Heart left ventricle (tissue), 16 donors: ENCODE measurements at regions not wholly inside any gene's neighbourhood (a gene's known extent, or its start where the extent isn't known, plus 50 kb on each side); places are given as distances from the start of the nearest gene placed in this dataset.

ENCODE experiments used
- ATAC-seq, 4 donors: fragments of 200-7000 bp; cut with Tn5 transposase; one replicate each; pipeline ENCODE4 v1.9.1; 2020 to 2022; ENCODE audit warnings: moderate library complexity in 4 of 4, mild to moderate bottlenecking in 3 of 4, moderate number of reproducible peaks in 1 of 4
- DNase-seq, 5 donors: peaks; one replicate each; pipeline ENCODE4 v3.0.0-alpha.2; 2020
- H3K27ac ChIP-seq, 12 donors: fragments of 200-600 bp; sonication (generic) in 4 of 12; one replicate each; pipeline versions ENCODE4 v1.5.0 to v1.8.0; 2016 to 2022; ENCODE audit warnings: mild to moderate bottlenecking in 2 of 12
- H3K27me3 ChIP-seq, 9 donors: fragments of 200-600 bp; sonication (generic) in 2 of 9; one replicate each; pipeline versions ENCODE4 v1.5.1 to v1.8.0; 2016 to 2022; ENCODE audit warnings: mild to moderate bottlenecking in 3 of 9
- H3K36me3 ChIP-seq, 9 donors: fragments of 200-600 bp; sonication (generic) in 2 of 9; one replicate each; pipeline versions ENCODE4 v1.5.0 to v1.8.0; 2018 to 2022; ENCODE audit warnings: mild to moderate bottlenecking in 2 of 9
- H3K4me1 ChIP-seq, 12 donors: fragments of 200-600 bp; sonication (generic) in 4 of 12; one replicate each; pipeline versions ENCODE4 v1.5.0 to v1.8.0; 2016 to 2022; ENCODE audit warnings: mild to moderate bottlenecking in 3 of 12
- H3K4me3 ChIP-seq, 12 donors: fragments of 200-600 bp; sonication (generic) in 4 of 12; one replicate each; pipeline versions ENCODE4 v1.5.0 to v1.8.0; 2017 to 2022; ENCODE audit warnings: mild to moderate bottlenecking in 9 of 12, moderate library complexity in 4 of 12
- H3K9me3 ChIP-seq, 12 donors: fragments of 200-600 bp; sonication (generic) in 4 of 12; one replicate each; pipeline versions ENCODE4 v1.5.0 to v1.8.0; 2016 to 2022; ENCODE audit warnings: mild to moderate bottlenecking in 1 of 12
- CTCF ChIP-seq, 12 donors: fragments of 200-600 bp; sonication (generic) in 4 of 12; IDR thresholded peaks; one replicate each; pipeline versions ENCODE4 v1.5.0 to v1.8.0; 2018 to 2022; ENCODE audit warnings: antibody characterized with exemption in 12 of 12, mild to moderate bottlenecking in 5 of 12
- POLR2A ChIP-seq, 2 donors: fragments of 450-650 bp; IDR thresholded peaks; one replicate each; pipeline ENCODE4 v1.6.1; 2017; ENCODE audit warnings: antibody characterized with exemption in 2 of 2, mild to moderate bottlenecking in 2 of 2, moderate library complexity in 2 of 2
- WGBS, 4 donors: extraction: QIAGEN DNeasy Blood & Tissue Kit in 2 of 4; methylation state at CpG; one replicate each; pipeline versions ENCODE4 v1.1.5 to v1.1.7; 2013 to 2018; 5-methylcytosine and 5-hydroxymethylcytosine counted together
- intact Hi-C, 10 donors: fragments of 100-400 bp; cut with DNase I; formaldehyde crosslinking; loops; one replicate each; pipeline versions ENCODE4 v1.11.1 to v1.14.2; 2022
- donor health status: ischemic (EF 13 %, LVEDD 7.1; RV severe dilation, severe dysfunction).
- donor health status: healthy with polysubstance abuse.
- donor health status: DM: no; HTN: yes; CAD: no.
- donor health status: DM: no; HTN: no; CAD: no.
- donor health status: ischemic (EF 25% LVEDD 6.9; RV normal size, moderate dysfunction).
- donor health status: ischemic (EF 25% LVEDD 5.7; RV mildly dilated, moderate dysfunction).
- donor health status: healthy.
- donor health status: DM: yes; HTN: yes; CAD: no.
- donor health status: ischemic (EF 35%, LVEDD 5.7; RV mildly dilated, moderate dysfunction).
- donor health status: nonischemic (EF 11% LVEDD 7.7; RV severe dilation, severe dysfunction).
- donor health status: DM: yes; HTN: yes; CAD: no.
- donor health status: PGD.
- donor health status: ischemic (EF 29% LVEDD 5.4; RV normal size, mild dysfunction).
- donor health status: nonischemic (EF 23%, LVEDD 6.1; RV moderate dilation, normal function).

- intact Hi-C loops, result loop anchor here in 1 of 10 donors (10.0 kb wide), 1 partner anchor 71 kb away; the partner anchor contains the start of gene CTSL
- no peaks in the 10 kb centered on the region for H3K27me3 ChIP-seq
- peak overlapping the region in 1 of 12 donors; percentile 42 for H3K27ac ChIP-seq
- no peak overlapping the region for H3K4me3 ChIP-seq
- no peaks in the 10 kb centered on the region for H3K36me3 ChIP-seq
- H3K4me1 ChIP-seq, result peaks cover 0 to 40% (median 0%) of the 10 kb centered on the region in 12 donors
- TF ChIP-seq POLR2A (IDR thresholded peaks at IDR 0.05), result no peak
- DNase-seq (no peak), ATAC-seq (no peak)
- H3K9me3 ChIP-seq, result no peaks in the 10 kb centered on the region
- WGBS, 4 donors, result 73 to 88% (median 77%) methylated on average over 2 of the region's 2 CpGs
Measured at GRCh38 chr9:87796196-87796595, 70.3 kb downstream of the CTSL start.

- H3K27me3 ChIP-seq, result peaks cover 0 to 10% (median 0%) of the 10 kb centered on the region in 9 donors
- H3K4me3 ChIP-seq, result no peak overlapping the region
- no peaks in the 10 kb centered on the region for H3K9me3 ChIP-seq
- H3K36me3 ChIP-seq, result no peaks in the 10 kb centered on the region
- no peak for TF ChIP-seq POLR2A (IDR thresholded peaks at IDR 0.05)
- no peak for TF ChIP-seq CTCF (IDR thresholded peaks at IDR 0.05)
- no peak for DNase-seq
- peaks cover 0 to 23% (median 0%) of the 10 kb centered on the region in 12 donors for H3K4me1 ChIP-seq
- ATAC-seq, result no peak
- H3K27ac ChIP-seq, result no peak overlapping the region
- 73 to 93% (median 81%) methylated on average over 1 of the region's 1 CpG for WGBS, 4 donors
- intact Hi-C loops, result loop anchor here in 1 of 10 donors (10.0 kb wide), 1 partner anchor 74 kb away; the partner anchor contains the start of gene CTSL
Measured at GRCh38 chr9:87798261-87798833, 72.4 kb downstream of the CTSL start.

GRCh38 chr9:87799503-87799902, 73.6 kb downstream of the CTSL start:
- Histone ChIP-seq H3K4me3 (no peak overlapping the region), H3K27ac (no peak overlapping the region), H3K27me3 (peaks cover 0 to 10% (median 0%) of the 10 kb centered on the region in 9 donors), H3K9me3 (no peaks in the 10 kb centered on the region), H3K4me1 (peaks cover 0 to 12% (median 0%) of the 10 kb centered on the region in 12 donors), H3K36me3 (no peaks in the 10 kb centered on the region)
- TF ChIP-seq POLR2A (IDR thresholded peaks at IDR 0.05), result no peak
- no peak for TF ChIP-seq CTCF (IDR thresholded peaks at IDR 0.05)
- 85 to 91% (median 86%) methylated on average over 5 of the region's 5 CpGs for WGBS, 4 donors
- no peak for ATAC-seq
- DNase-seq, result no peak
- intact Hi-C loops, result loop anchor here in 1 of 10 donors (10.0 kb wide), 1 partner anchor 75 kb away; the partner anchor contains the start of gene CTSL

GRCh38 chr9:87800456-87800855, 74.5 kb downstream of the CTSL start:
- DNase-seq (no peak), ATAC-seq (no peak)
- H3K27me3 ChIP-seq, result peaks cover 0 to 18% (median 0%) of the 10 kb centered on the region in 9 donors
- no peak overlapping the region for H3K4me3 ChIP-seq
- TF ChIP-seq POLR2A (IDR thresholded peaks at IDR 0.05), result no peak
- no peak for TF ChIP-seq CTCF (IDR thresholded peaks at IDR 0.05)
- H3K4me1 ChIP-seq, result peaks cover 0 to 10% (median 0%) of the 10 kb centered on the region in 12 donors
- intact Hi-C loops, result loop anchor here in 1 of 10 donors (10.0 kb wide), 1 partner anchor 56 kb away; no protein-coding TSS in a partner anchor
- WGBS, 4 donors, result 47 to 85% (median 53%) methylated on average over 5 to 7 of the region's 7 CpGs
- H3K9me3 ChIP-seq, result no peaks in the 10 kb centered on the region
- no peak overlapping the region for H3K27ac ChIP-seq
- no peaks in the 10 kb centered on the region for H3K36me3 ChIP-seq
